Smooth muscle cell (in vitro differentiated cells): ENCODE measurements at regions not wholly inside any gene's neighbourhood (a gene's known extent, or its start where the extent isn't known, plus 50 kb on each side); places are given as distances from the start of the nearest gene placed in this dataset.
"Not testable (repeated sequence)": the region's sequence is repeated elsewhere in the genome, so short reads cannot be mapped to it uniquely, and the experiment has no call there.

Experiments used
- DNase-seq: peaks from one replicate; lab custom pipeline; 2025; ENCODE audit not compliant: unreplicated experiment; lab: John Stamatoyannopoulos, UW
- H2AFZ ChIP-seq: fragments of 200-600 bp; sonication (generic); 2 replicates; pipeline ENCODE4 v1.6.0; 2016; ENCODE audit warnings: antibody characterized with exemption, low read depth, mild to moderate bottlenecking
- H3F3A ChIP-seq: fragments of 200-600 bp; sonication (generic); 2 replicates; pipeline ENCODE4 v1.6.0; 2017; ENCODE audit warnings: antibody characterized with exemption, low read depth
- H3K27ac ChIP-seq: fragments of 200-600 bp; sonication (generic); 2 replicates; pipeline ENCODE4 v1.5.1; 2016; ENCODE audit warnings: low read depth, mild to moderate bottlenecking
- H3K27me3 ChIP-seq: fragments of 200-600 bp; sonication (generic); 2 replicates; pipeline ENCODE4 v1.6.1; 2016; ENCODE audit warnings: low read depth, mild to moderate bottlenecking
- H3K36me3 ChIP-seq: fragments of 200-600 bp; sonication (generic); 2 replicates; pipeline ENCODE4 v1.5.1; 2016; ENCODE audit warnings: low read depth
- H3K4me1 ChIP-seq: fragments of 200-600 bp; sonication (generic); 2 replicates; pipeline ENCODE4 v1.5.1; 2016; ENCODE audit warnings: low read depth
- H3K4me2 ChIP-seq: fragments of 200-600 bp; sonication (generic); 2 replicates; pipeline ENCODE4 v1.6.0; 2016; ENCODE audit warnings: mild to moderate bottlenecking
- H3K4me3 ChIP-seq: fragments of 200-600 bp; sonication (generic); 2 replicates; pipeline ENCODE4 v1.5.1; 2016; ENCODE audit warnings: mild to moderate bottlenecking
- H3K79me2 ChIP-seq: fragments of 200-600 bp; sonication (generic); 2 replicates; pipeline ENCODE4 v1.6.0; 2016; ENCODE audit warnings: low read depth, mild to moderate bottlenecking
- H3K9ac ChIP-seq: fragments of 200-600 bp; sonication (generic); 2 replicates; pipeline ENCODE4 v1.6.0; 2016; ENCODE audit warnings: low read depth
- H3K9me3 ChIP-seq: fragments of 200-600 bp; sonication (generic); replicated peaks from 2 replicates; pipeline ENCODE4 v1.5.1; 2016; ENCODE audit warnings: low read depth
- H4K20me1 ChIP-seq: fragments of 200-600 bp; sonication (generic); 2 replicates; pipeline ENCODE4 v1.6.0; 2016; ENCODE audit warnings: low read depth
- WGBS: methylation state at CpG from one replicate; pipeline ENCODE4 v1.1.7; 2016; ENCODE audit warnings: low lambda C conversion rate; 5-methylcytosine and 5-hydroxymethylcytosine counted together
- TF ChIP-seq, protein P1 (sequence below): fragments of 200-600 bp; sonication (generic); IDR thresholded peaks from 2 replicates; pipeline ENCODE4 v1.5.1; 2017; ENCODE audit warnings: borderline replicate concordance, mild to moderate bottlenecking, antibody characterized with exemption; ENCODE audit not compliant: insufficient read depth, poor library complexity, severe bottlenecking

- no peaks in the 10 kb centered on the region for H3K27me3 ChIP-seq
- no peak overlapping the region for H2AFZ ChIP-seq
- no peak overlapping the region for H3K9ac ChIP-seq
- no peaks in the 10 kb centered on the region for H4K20me1 ChIP-seq
- H3K4me1 ChIP-seq: peaks cover 22% of the 10 kb centered on the region
- no peak for DNase-seq
- H3K36me3 ChIP-seq: no peaks in the 10 kb centered on the region
- H3K79me2 ChIP-seq: no peaks in the 10 kb centered on the region
- no peaks in the 10 kb centered on the region for H3F3A ChIP-seq
- TF ChIP-seq, protein P1, sequence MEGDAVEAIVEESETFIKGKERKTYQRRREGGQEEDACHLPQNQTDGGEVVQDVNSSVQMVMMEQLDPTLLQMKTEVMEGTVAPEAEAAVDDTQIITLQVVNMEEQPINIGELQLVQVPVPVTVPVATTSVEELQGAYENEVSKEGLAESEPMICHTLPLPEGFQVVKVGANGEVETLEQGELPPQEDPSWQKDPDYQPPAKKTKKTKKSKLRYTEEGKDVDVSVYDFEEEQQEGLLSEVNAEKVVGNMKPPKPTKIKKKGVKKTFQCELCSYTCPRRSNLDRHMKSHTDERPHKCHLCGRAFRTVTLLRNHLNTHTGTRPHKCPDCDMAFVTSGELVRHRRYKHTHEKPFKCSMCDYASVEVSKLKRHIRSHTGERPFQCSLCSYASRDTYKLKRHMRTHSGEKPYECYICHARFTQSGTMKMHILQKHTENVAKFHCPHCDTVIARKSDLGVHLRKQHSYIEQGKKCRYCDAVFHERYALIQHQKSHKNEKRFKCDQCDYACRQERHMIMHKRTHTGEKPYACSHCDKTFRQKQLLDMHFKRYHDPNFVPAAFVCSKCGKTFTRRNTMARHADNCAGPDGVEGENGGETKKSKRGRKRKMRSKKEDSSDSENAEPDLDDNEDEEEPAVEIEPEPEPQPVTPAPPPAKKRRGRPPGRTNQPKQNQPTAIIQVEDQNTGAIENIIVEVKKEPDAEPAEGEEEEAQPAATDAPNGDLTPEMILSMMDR: no peak
- 95% methylated on average over 6 of the region's 6 CpGs for WGBS
- no peak overlapping the region for H3K27ac ChIP-seq
- no peak overlapping the region for H3K4me2 ChIP-seq
- no peak overlapping the region for H3K4me3 ChIP-seq
- no peaks in the 10 kb centered on the region for H3K9me3 ChIP-seq
Measured at GRCh38 chr11:134943544-134943943, 531.5 kb upstream of the B3GAT1 start.

DNA sequence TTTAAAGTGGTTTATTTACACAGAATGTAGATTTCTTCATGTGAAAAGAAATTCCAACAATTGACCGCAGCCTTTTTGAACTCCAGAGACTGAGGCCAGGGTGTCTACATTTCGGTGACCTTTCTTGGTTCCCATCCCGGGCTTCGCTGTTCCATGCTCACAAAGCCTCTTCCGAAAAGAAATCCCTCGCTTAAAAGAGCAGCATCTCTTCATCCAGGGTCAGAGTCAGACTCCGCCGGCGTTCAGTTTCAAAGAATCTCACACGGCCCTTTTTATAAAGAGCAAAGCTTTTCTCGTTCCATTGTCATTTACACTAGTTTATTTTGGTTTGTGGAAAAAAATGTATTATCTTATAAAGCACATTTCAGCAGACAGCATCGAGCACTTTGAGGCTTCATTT is 530.6 kb upstream of the B3GAT1 start:
- Histone ChIP-seq H4K20me1 (no peaks in the 10 kb centered on the region), H3K9ac (no peak overlapping the region), H3K27ac (no peak overlapping the region), H3K4me2 (no peak overlapping the region), H3K36me3 (no peaks in the 10 kb centered on the region), H3K79me2 (no peaks in the 10 kb centered on the region), H3F3A (no peaks in the 10 kb centered on the region), H3K4me3 (no peak overlapping the region), H3K9me3 (no peaks in the 10 kb centered on the region), H3K27me3 (no peaks in the 10 kb centered on the region), H2AFZ (no peak overlapping the region), H3K4me1 (peaks cover 23% of the 10 kb centered on the region)
- WGBS: 81% methylated on average over 12 of the region's 12 CpGs
- TF ChIP-seq, protein P1: no peak
- no peak for DNase-seq

GRCh38 chr11:134941936-134942600 is 530.0 kb upstream of the B3GAT1 start:
- 31% methylated on average over 18 of the region's 18 CpGs for WGBS
- DNase-seq, H3K9me3 ChIP-seq, H3K9ac ChIP-seq, H4K20me1 ChIP-seq, H3K27me3 ChIP-seq, H3K4me3 ChIP-seq, H3K79me2 ChIP-seq, H3K36me3 ChIP-seq, H3K27ac ChIP-seq, H2AFZ ChIP-seq, H3F3A ChIP-seq: not testable (repeated sequence)
- TF ChIP-seq, protein P1: peak; percentile 52
- Histone ChIP-seq H3K4me2 (peak overlapping the region; percentile 39), H3K4me1 (peaks cover 22% of the 10 kb centered on the region)

DNA sequence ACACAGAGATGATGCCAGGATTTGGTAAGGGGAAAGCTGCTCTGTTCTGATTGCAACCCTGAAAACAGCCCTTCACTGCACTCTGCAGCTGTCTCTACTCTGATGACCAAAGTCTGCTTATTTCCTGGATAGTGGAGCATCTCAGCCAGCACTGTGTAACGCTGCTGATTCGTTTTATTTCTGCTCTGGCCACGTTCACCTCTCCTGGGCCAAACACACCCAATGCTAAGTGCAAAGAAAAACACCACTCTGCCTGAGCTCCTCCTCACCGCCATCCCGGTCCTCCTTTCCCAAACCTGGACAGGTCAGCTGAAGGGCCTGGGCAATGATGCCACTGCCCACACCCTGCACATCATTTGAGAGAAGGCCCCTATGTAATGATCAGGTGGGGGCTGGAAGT is 529.3 kb upstream of the B3GAT1 start:
- Histone ChIP-seq H3K9me3 (no peaks in the 10 kb centered on the region), H3K4me2 (no peak overlapping the region), H3K79me2 (no peaks in the 10 kb centered on the region), H3K36me3 (no peaks in the 10 kb centered on the region), H2AFZ (no peak overlapping the region), H3F3A (no peaks in the 10 kb centered on the region), H3K4me3 (no peak overlapping the region), H3K9ac (no peak overlapping the region), H4K20me1 (no peaks in the 10 kb centered on the region), H3K27ac (no peak overlapping the region), H3K4me1 (peaks cover 19% of the 10 kb centered on the region), H3K27me3 (no peaks in the 10 kb centered on the region)
- TF ChIP-seq, protein P1: no peak
- DNase-seq: no peak
- WGBS: 92% methylated on average over 5 of the region's 5 CpGs
